HuH-7 (cell line): ENCODE measurements at regions not wholly inside any gene's neighbourhood (a gene's known extent, or its start where the extent isn't known, plus 50 kb on each side); places are given as distances from the start of the nearest gene placed in this dataset.

Experiments used
- DNase-seq: peaks from one replicate; pipeline ENCODE4 v3.0.0; 2011; ENCODE audit warnings: low spot score

- DNase-seq = no peak
Observed at GRCh38 chr6:102407886-102408741, 1014.6 kb downstream of the GRIK2 start.

GRCh38 chr6:102405860-102406259 is 1012.4 kb downstream of the GRIK2 start:
- DNase-seq = no peak

GRCh38 chr6:102402635-102403329 is 1009.3 kb downstream of the GRIK2 start:
- no peak for DNase-seq

GRCh38 chr6:102398788-102399390 is 1005.4 kb downstream of the GRIK2 start:
- DNase-seq = no peak

- DNase-seq = no peak
Observed at GRCh38 chr6:102390541-102390940, 997.0 kb downstream of the GRIK2 start.

GRCh38 chr6:102389994-102390393 is 996.5 kb downstream of the GRIK2 start:
- no peak for DNase-seq

- no peak for DNase-seq
Observed at GRCh38 chr6:102387326-102388033, 994.0 kb downstream of the GRIK2 start.

- DNase-seq = no peak
Observed at GRCh38 chr6:102381203-102381602, 987.7 kb downstream of the GRIK2 start.

GRCh38 chr6:102356170-102356569 is 962.7 kb downstream of the GRIK2 start:
- no peak for DNase-seq

GRCh38 chr6:102355578-102355977 is 962.1 kb downstream of the GRIK2 start:
- no peak for DNase-seq

GRCh38 chr6:102352552-102352951 is 959.0 kb downstream of the GRIK2 start:
- DNase-seq = no peak

GRCh38 chr6:102344769-102345168 is 951.3 kb downstream of the GRIK2 start:
- DNase-seq = no peak

GRCh38 chr6:102340311-102340710 is 946.8 kb downstream of the GRIK2 start:
- DNase-seq = no peak

- DNase-seq = no peak
Observed at GRCh38 chr6:102333736-102334135, 940.2 kb downstream of the GRIK2 start.

- no peak for DNase-seq
Observed at GRCh38 chr6:102327697-102328225, 934.3 kb downstream of the GRIK2 start.

- no peak for DNase-seq
Observed at GRCh38 chr6:102313699-102314098, 920.2 kb downstream of the GRIK2 start.

- no peak for DNase-seq
Observed at GRCh38 chr6:102309700-102310099, 916.2 kb downstream of the GRIK2 start.

- DNase-seq = no peak
Observed at GRCh38 chr6:102300350-102300749, 906.8 kb downstream of the GRIK2 start.

GRCh38 chr6:102298051-102298450 is 904.5 kb downstream of the GRIK2 start:
- DNase-seq = no peak
